ENCODE measurements at regions not wholly inside any gene's neighbourhood (a gene's known extent, or its start where the extent isn't known, plus 50 kb on each side); places are given as distances from the start of the nearest gene placed in this dataset.
A peak's percentile ranks its signal among the peaks of the same experiment; 100 is the strongest.
"Not testable (repeated sequence)": the region's sequence is repeated elsewhere in the genome, so short reads cannot be mapped to it uniquely, and the experiment has no call there.

DNA sequence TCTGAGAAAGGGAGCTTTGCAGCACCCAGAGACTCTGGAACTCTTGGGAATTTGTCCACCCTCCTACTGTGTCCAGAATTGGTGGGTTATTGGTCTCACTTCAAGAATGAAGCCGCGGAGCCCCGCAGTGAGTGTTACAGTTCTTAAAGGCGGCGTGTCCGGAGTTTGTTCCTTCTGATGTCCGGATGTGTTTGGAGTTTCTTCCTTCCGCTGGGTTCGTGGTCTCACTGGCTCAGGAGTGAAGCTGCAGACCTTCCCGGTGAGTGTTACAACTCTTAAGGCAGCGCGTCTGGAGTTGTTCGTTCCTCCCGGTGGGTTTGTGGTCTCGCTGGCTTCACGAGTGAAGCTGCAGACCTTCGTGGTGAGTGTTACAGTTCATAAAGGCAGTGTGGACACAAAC lies 824.7 kb downstream of the LRRTM4 start:
- H3K27me3 ChIP-seq (ENCODE audit: insufficient read depth); CTCF ChIA-PET; POLR2A ChIA-PET; H3K4me2 ChIP-seq; H4K20me1 ChIP-seq (ENCODE audit: insufficient read depth); H3K36me3 ChIP-seq (replicated peaks in 1 of 2; ENCODE audit: control insufficient read depth in 1 of 2, insufficient read depth in 2 of 2, low read length in 1 of 2); H3F3A ChIP-seq (replicated peaks; ENCODE audit: insufficient read depth); H2AFZ ChIP-seq (ENCODE audit: low read depth); H3K4me1 ChIP-seq (ENCODE audit: control insufficient read depth in 1 of 2, insufficient read depth in 2 of 2, low read depth in 1 of 2, low read length in 1 of 2); H3K9me3 ChIP-seq; H3K9ac ChIP-seq; H3K79me2 ChIP-seq (ENCODE audit: insufficient read depth); H3K9me2 ChIP-seq; H3K4me3 ChIP-seq (ENCODE audit: low read depth in 2 of 2, low read length in 1 of 2); DNase-seq: not testable (repeated sequence)
- peak overlapping the region in 1 of 2 experiments; percentile 22; a peak in 1 of 4 replicates for H3K27ac ChIP-seq (ENCODE audit: low read depth in 2 of 2, low read length in 1 of 2)
- 70% methylated on average over 10 of the region's 17 CpGs for whole genome bisulfite sequencing (ENCODE audit: low lambda C conversion rate)

DNA sequence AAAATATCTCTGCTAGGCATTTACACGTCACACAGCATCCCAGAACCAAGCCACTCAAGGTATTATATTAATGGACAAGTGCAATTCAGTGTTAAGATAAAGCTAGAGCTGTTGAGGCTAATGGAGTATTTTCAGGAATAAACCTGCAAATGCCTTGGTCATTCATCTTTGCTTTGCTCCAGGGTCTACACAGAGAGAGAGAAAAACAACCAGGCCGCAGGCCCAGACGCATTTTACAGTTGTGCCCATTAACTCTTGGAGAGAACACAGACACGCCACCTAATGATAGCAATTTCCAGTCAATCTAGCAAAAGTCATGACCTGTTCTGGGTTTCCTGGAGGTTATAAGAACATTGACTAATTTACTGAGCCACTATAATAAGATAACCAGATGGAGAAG lies 829.3 kb downstream of the LRRTM4 start:
- CTCF ChIA-PET: interaction anchor here (0.6 to 2.2 kb wide), 6 partner anchors 22 to 963 kb away, joined by 3 to 11 read pairs (median 4); no protein-coding TSS in a partner anchor

More for the DNA sequence above, 829.3 kb downstream of the LRRTM4 start:
- H3K9ac ChIP-seq: no peak overlapping the region
- H3K27ac ChIP-seq (ENCODE audit: low read depth in 2 of 2, low read length in 1 of 2): peak overlapping the region in 1 of 2 experiments; percentile 100; a peak in 2 of 4 replicates
- H3K4me2 ChIP-seq: no peak overlapping the region
- TF ChIP-seq RCOR1 (IDR thresholded peaks at IDR 0.05; ENCODE audit: low read length) (peak; percentile 93), NRF1 (IDR thresholded peaks at IDR 0.05; ENCODE audit: low read depth, low read length) (no peak), CHD2 (IDR thresholded peaks at IDR 0.05; ENCODE audit: low read length, partially characterized antibody) (peak; percentile 91), TCF12 (IDR thresholded peaks at IDR 0.05) (peak; percentile 61), RXRA (IDR thresholded peaks at IDR 0.05; ENCODE audit: borderline replicate concordance, low read depth) (no peak), YY1 (IDR thresholded peaks at IDR 0.05; ENCODE audit: low read depth) (no peak), EP300 (IDR thresholded peaks at IDR 0.05; ENCODE audit: borderline replicate concordance in 1 of 2, low read depth in 1 of 2, low read length in 1 of 2) (peak in 1 of 2 experiments; percentile 100; a peak in 2 of 4 replicates), POLR2AphosphoS5 (IDR thresholded peaks at IDR 0.05; ENCODE audit: low read depth, low read length) (no peak; the same call in 1 of the 2 replicates), RAD21 (IDR thresholded peaks at IDR 0.05; ENCODE audit: low read length) (peak; percentile 51), SIN3A (IDR thresholded peaks at IDR 0.05; ENCODE audit: borderline replicate concordance, low read depth, low read length) (no peak), MEF2A (IDR thresholded peaks at IDR 0.05; ENCODE audit: borderline replicate concordance, low read depth) (no peak), FOXJ3 (CRISPR knock-in tag; IDR thresholded peaks at IDR 0.05) (peak; percentile 94), MXI1 (IDR thresholded peaks at IDR 0.05; ENCODE audit: low read depth, low read length) (peak; percentile 57), FOXM1 (IDR thresholded peaks at IDR 0.05; ENCODE audit: low read depth) (no peak), GATA2 (CRISPR knock-in tag; IDR thresholded peaks at IDR 0.05) (peak; percentile 83)
- TF ChIP-seq, protein P1, sequence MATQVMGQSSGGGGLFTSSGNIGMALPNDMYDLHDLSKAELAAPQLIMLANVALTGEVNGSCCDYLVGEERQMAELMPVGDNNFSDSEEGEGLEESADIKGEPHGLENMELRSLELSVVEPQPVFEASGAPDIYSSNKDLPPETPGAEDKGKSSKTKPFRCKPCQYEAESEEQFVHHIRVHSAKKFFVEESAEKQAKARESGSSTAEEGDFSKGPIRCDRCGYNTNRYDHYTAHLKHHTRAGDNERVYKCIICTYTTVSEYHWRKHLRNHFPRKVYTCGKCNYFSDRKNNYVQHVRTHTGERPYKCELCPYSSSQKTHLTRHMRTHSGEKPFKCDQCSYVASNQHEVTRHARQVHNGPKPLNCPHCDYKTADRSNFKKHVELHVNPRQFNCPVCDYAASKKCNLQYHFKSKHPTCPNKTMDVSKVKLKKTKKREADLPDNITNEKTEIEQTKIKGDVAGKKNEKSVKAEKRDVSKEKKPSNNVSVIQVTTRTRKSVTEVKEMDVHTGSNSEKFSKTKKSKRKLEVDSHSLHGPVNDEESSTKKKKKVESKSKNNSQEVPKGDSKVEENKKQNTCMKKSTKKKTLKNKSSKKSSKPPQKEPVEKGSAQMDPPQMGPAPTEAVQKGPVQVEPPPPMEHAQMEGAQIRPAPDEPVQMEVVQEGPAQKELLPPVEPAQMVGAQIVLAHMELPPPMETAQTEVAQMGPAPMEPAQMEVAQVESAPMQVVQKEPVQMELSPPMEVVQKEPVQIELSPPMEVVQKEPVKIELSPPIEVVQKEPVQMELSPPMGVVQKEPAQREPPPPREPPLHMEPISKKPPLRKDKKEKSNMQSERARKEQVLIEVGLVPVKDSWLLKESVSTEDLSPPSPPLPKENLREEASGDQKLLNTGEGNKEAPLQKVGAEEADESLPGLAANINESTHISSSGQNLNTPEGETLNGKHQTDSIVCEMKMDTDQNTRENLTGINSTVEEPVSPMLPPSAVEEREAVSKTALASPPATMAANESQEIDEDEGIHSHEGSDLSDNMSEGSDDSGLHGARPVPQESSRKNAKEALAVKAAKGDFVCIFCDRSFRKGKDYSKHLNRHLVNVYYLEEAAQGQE (IDR thresholded peaks at IDR 0.05; ENCODE audit: low read depth, low read length): no peak
- TF ChIP-seq, protein P2, sequence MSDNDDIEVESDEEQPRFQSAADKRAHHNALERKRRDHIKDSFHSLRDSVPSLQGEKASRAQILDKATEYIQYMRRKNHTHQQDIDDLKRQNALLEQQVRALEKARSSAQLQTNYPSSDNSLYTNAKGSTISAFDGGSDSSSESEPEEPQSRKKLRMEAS (IDR thresholded peaks at IDR 0.05; ENCODE audit: low read depth): no peak
- TF ChIP-seq, protein P3, sequence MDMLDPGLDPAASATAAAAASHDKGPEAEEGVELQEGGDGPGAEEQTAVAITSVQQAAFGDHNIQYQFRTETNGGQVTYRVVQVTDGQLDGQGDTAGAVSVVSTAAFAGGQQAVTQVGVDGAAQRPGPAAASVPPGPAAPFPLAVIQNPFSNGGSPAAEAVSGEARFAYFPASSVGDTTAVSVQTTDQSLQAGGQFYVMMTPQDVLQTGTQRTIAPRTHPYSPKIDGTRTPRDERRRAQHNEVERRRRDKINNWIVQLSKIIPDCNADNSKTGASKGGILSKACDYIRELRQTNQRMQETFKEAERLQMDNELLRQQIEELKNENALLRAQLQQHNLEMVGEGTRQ (IDR thresholded peaks at IDR 0.05; ENCODE audit: borderline replicate concordance, low read depth, low read length): no peak
- TF ChIP-seq, protein P4, sequence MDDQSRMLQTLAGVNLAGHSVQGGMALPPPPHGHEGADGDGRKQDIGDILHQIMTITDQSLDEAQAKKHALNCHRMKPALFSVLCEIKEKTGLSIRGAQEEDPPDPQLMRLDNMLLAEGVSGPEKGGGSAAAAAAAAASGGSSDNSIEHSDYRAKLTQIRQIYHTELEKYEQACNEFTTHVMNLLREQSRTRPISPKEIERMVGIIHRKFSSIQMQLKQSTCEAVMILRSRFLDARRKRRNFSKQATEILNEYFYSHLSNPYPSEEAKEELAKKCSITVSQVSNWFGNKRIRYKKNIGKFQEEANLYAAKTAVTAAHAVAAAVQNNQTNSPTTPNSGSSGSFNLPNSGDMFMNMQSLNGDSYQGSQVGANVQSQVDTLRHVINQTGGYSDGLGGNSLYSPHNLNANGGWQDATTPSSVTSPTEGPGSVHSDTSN (IDR thresholded peaks at IDR 0.05): no peak
- H3K9me2 ChIP-seq: no peaks in the 10 kb centered on the region
- WGBS (ENCODE audit: low lambda C conversion rate): 19% methylated on average over 4 of the region's 4 CpGs
- H3K9me3 ChIP-seq: no peaks in the 10 kb centered on the region
- peak; percentile 67 for DNase-seq
- H3K27me3 ChIP-seq (ENCODE audit: insufficient read depth): no peaks in the 10 kb centered on the region
- H3K4me1 ChIP-seq (ENCODE audit: control insufficient read depth in 1 of 2, insufficient read depth in 2 of 2, low read depth in 1 of 2, low read length in 1 of 2): peaks cover 0 to 16% of the 10 kb centered on the region in 2 experiments; a peak in 2 of 4 replicates
- no peak overlapping the region for H3K4me3 ChIP-seq (ENCODE audit: low read depth in 2 of 2, low read length in 1 of 2)
- no peaks in the 10 kb centered on the region for H3K36me3 ChIP-seq (replicated peaks in 1 of 2; ENCODE audit: control insufficient read depth in 1 of 2, insufficient read depth in 2 of 2, low read length in 1 of 2)
- H2AFZ ChIP-seq (ENCODE audit: low read depth): no peak overlapping the region
- no peaks in the 10 kb centered on the region for H4K20me1 ChIP-seq (ENCODE audit: insufficient read depth)
- no peaks in the 10 kb centered on the region for H3F3A ChIP-seq (replicated peaks; ENCODE audit: insufficient read depth)
- H3K79me2 ChIP-seq (ENCODE audit: insufficient read depth): no peaks in the 10 kb centered on the region
- POLR2A ChIA-PET: interaction anchor here (0.6 to 2.2 kb wide), 7 partner anchors 25 to 829 kb away, joined by 3 to 8 read pairs (median 4); partner anchors contain the start of gene LRRTM4
